ENCODE measurements at regions not wholly inside any gene's neighbourhood (a gene's known extent, or its start where the extent isn't known, plus 50 kb on each side); places are given as distances from the start of the nearest gene placed in this dataset.

DNA sequence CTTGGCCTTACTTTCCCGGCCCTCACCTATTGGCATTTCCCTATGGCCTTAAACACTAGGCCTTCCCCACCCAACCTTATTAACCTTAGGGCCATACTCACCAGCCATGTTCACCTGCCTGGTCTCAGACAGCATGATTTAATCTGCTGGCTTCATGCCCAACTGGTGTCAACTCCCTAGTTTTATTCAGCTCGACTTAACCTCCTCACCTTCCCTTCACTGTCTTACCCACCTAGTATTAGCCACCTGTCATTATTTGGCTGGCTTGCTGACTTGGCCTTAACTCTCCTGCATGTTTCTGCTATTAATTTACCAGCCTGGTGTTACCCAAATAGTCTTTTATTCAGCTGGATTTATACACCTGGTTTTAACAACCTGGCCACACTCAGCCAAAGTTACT is 136.0 kb upstream of the ZSWIM2 start:
- TF ChIP-seq, protein P1, sequence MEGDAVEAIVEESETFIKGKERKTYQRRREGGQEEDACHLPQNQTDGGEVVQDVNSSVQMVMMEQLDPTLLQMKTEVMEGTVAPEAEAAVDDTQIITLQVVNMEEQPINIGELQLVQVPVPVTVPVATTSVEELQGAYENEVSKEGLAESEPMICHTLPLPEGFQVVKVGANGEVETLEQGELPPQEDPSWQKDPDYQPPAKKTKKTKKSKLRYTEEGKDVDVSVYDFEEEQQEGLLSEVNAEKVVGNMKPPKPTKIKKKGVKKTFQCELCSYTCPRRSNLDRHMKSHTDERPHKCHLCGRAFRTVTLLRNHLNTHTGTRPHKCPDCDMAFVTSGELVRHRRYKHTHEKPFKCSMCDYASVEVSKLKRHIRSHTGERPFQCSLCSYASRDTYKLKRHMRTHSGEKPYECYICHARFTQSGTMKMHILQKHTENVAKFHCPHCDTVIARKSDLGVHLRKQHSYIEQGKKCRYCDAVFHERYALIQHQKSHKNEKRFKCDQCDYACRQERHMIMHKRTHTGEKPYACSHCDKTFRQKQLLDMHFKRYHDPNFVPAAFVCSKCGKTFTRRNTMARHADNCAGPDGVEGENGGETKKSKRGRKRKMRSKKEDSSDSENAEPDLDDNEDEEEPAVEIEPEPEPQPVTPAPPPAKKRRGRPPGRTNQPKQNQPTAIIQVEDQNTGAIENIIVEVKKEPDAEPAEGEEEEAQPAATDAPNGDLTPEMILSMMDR (IDR thresholded peaks at IDR 0.05; ENCODE audit: extremely low read depth, low read depth, low read length): no peak
- Histone ChIP-seq H2AFZ (ENCODE audit: low read length) (no peak overlapping the region), H3K79me2 (ENCODE audit: insufficient read depth, low read length) (no peaks in the 10 kb centered on the region), H3K27me3 (ENCODE audit: insufficient read depth, low read length) (no peaks in the 10 kb centered on the region), H3K27ac (ENCODE audit: low read depth, low read length) (no peak overlapping the region), H3K4me2 (ENCODE audit: insufficient read depth, low read length) (no peak overlapping the region), H4K20me1 (ENCODE audit: insufficient read depth, low read length) (no peaks in the 10 kb centered on the region), H3K9me3 (ENCODE audit: low read depth, low read length) (no peaks in the 10 kb centered on the region), H3K36me3 (ENCODE audit: insufficient read depth, low read length) (no peaks in the 10 kb centered on the region), H3K4me1 (ENCODE audit: insufficient read depth, low read length) (no peaks in the 10 kb centered on the region), H3K4me3 (ENCODE audit: insufficient read depth, low read length) (no peak overlapping the region)
- DNase-seq (ENCODE audit: insufficient read length, low spot score, missing footprints): no peak

DNA sequence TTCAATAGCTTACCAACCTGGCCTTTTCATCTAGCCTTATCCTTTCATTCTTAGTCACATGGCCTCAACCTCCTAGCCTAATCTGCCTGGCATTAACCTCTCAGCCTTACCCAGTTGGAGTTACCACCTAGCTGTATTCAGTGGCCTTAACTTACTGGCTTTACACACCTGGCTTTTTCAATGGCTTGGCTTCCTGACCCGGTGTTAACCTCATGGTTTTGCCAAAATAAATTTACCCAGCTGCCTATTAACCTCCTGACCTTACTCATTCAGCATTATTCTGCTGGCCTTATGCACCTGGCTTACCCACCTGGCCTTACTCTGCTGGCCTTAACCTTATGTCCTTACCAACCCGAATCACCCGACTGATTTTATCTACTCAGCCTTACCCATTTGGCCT is 135.5 kb upstream of the ZSWIM2 start:
- no peak for DNase-seq (ENCODE audit: insufficient read length, low spot score, missing footprints)
- Histone ChIP-seq H3K36me3 (ENCODE audit: insufficient read depth, low read length) (no peaks in the 10 kb centered on the region), H3K79me2 (ENCODE audit: insufficient read depth, low read length) (no peaks in the 10 kb centered on the region), H3K4me3 (ENCODE audit: insufficient read depth, low read length) (no peak overlapping the region), H3K9me3 (ENCODE audit: low read depth, low read length) (no peaks in the 10 kb centered on the region), H2AFZ (ENCODE audit: low read length) (no peak overlapping the region), H3K27ac (ENCODE audit: low read depth, low read length) (no peak overlapping the region), H3K4me1 (ENCODE audit: insufficient read depth, low read length) (no peaks in the 10 kb centered on the region), H3K4me2 (ENCODE audit: insufficient read depth, low read length) (no peak overlapping the region), H3K27me3 (ENCODE audit: insufficient read depth, low read length) (no peaks in the 10 kb centered on the region), H4K20me1 (ENCODE audit: insufficient read depth, low read length) (no peaks in the 10 kb centered on the region)
- TF ChIP-seq, protein P1 (IDR thresholded peaks at IDR 0.05; ENCODE audit: extremely low read depth, low read depth, low read length): no peak

DNA sequence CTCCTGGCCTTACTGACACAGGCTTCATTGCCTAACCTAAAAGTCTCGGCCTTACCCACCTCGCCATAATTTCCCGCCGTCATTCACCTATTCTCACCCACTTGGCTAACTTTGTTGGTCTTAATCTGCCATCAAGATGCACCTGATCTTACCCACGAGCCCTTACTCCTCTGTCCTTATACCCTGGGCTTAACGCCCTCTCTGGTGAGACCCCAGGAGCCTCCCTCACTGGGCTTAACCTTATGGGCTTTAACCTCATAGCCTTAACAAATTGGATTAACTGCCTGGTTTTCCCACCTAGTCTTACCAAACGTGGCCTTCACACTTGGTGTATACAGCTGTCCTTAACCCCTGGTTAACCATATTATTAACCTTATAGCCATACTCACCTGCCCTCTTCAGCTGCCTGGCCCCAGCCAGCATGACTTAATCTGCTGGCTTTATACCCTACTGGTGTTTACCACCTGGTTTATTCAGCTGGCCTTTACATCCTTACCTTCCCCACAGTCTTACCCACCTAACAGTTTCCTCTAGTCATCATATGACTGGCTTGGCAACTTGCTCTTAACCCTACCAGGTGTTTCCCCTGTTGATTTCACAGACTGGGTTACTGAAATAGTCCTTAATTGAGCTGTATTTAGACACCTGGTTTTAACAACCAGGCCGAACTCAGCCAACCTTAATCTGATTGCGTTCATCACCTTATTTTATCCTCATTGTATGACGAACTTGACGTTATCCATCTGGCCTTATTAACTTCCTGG is 132.0 kb upstream of the ZSWIM2 start:
- no peak for DNase-seq (ENCODE audit: insufficient read length, low spot score, missing footprints)
- TF ChIP-seq, protein P1 (IDR thresholded peaks at IDR 0.05; ENCODE audit: extremely low read depth, low read depth, low read length): no peak

DNA sequence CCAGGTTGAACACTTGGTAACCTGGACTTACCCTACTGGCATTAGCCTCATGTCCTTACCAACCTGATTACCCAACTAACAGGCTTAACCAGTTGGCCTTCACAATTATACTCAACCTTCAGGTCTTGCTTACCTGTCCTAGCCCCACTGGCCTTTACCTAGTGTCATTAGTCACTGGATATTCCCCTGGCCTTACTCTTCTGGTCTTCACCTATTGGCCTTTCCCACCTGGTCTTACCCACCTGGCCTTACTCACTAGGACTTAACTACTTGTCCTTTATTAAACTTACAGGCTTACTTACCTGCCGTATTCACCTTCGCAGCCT is 131.1 kb upstream of the ZSWIM2 start:
- no peaks in the 10 kb centered on the region for H3K27me3 ChIP-seq (ENCODE audit: insufficient read depth, low read length)
- H3K27ac ChIP-seq (ENCODE audit: low read depth, low read length): no peak overlapping the region
- no peaks in the 10 kb centered on the region for H4K20me1 ChIP-seq (ENCODE audit: insufficient read depth, low read length)
- DNase-seq (ENCODE audit: insufficient read length, low spot score, missing footprints): no peak
- no peaks in the 10 kb centered on the region for H3K9me3 ChIP-seq (ENCODE audit: low read depth, low read length)
- H3K36me3 ChIP-seq (ENCODE audit: insufficient read depth, low read length): no peaks in the 10 kb centered on the region
- no peaks in the 10 kb centered on the region for H3K79me2 ChIP-seq (ENCODE audit: insufficient read depth, low read length)
- TF ChIP-seq, protein P1 (IDR thresholded peaks at IDR 0.05; ENCODE audit: extremely low read depth, low read depth, low read length): no peak
- H3K4me2 ChIP-seq (ENCODE audit: insufficient read depth, low read length): no peak overlapping the region
- no peaks in the 10 kb centered on the region for H3K4me1 ChIP-seq (ENCODE audit: insufficient read depth, low read length)
- H3K4me3 ChIP-seq (ENCODE audit: insufficient read depth, low read length): no peak overlapping the region
- H2AFZ ChIP-seq (ENCODE audit: low read length): no peak overlapping the region

More for the DNA sequence above, 132.0 kb upstream of the ZSWIM2 start:
- Histone ChIP-seq H2AFZ (ENCODE audit: low read length) (no peak overlapping the region), H3K4me1 (ENCODE audit: insufficient read depth, low read length) (no peaks in the 10 kb centered on the region), H3K27ac (ENCODE audit: low read depth, low read length) (no peak overlapping the region), H4K20me1 (ENCODE audit: insufficient read depth, low read length) (no peaks in the 10 kb centered on the region), H3K27me3 (ENCODE audit: insufficient read depth, low read length) (no peaks in the 10 kb centered on the region), H3K4me2 (ENCODE audit: insufficient read depth, low read length) (no peak overlapping the region), H3K9me3 (ENCODE audit: low read depth, low read length) (no peaks in the 10 kb centered on the region), H3K4me3 (ENCODE audit: insufficient read depth, low read length) (no peak overlapping the region), H3K79me2 (ENCODE audit: insufficient read depth, low read length) (no peaks in the 10 kb centered on the region), H3K36me3 (ENCODE audit: insufficient read depth, low read length) (no peaks in the 10 kb centered on the region)
